T-helper 2 cell treated with Interferon-gamma antibody and Interleukin-4, amounts not matched to agents 5 μg/mL and 100 μg/mL, for 36 hours (primary cell): ENCODE measurements at regions not wholly inside any gene's neighbourhood (a gene's known extent, or its start where the extent isn't known, plus 50 kb on each side); places are given as distances from the start of the nearest gene placed in this dataset.

Experiments
- DNase-seq: peaks from one replicate; pipeline ENCODE4 v3.0.0; 2021; ENCODE audit warnings: low spot score
- H3K27ac Mint-ChIP-seq: one replicate; pipeline ENCODE4 v1.8.0; 2021; ENCODE audit warnings: mild to moderate bottlenecking, mixed read lengths
- H3K27me3 Mint-ChIP-seq: one replicate; pipeline ENCODE4 v1.8.0; 2021; ENCODE audit warnings: low read depth, mixed read lengths
- H3K36me3 Mint-ChIP-seq: one replicate; pipeline ENCODE4 v1.8.0; 2021; ENCODE audit warnings: low read depth, mixed read lengths
- H3K4me1 Mint-ChIP-seq: one replicate; pipeline ENCODE4 v1.8.0; 2021; ENCODE audit warnings: low read depth, mixed read lengths
- H3K4me3 Mint-ChIP-seq: one replicate; pipeline ENCODE4 v1.8.0; 2022; ENCODE audit warnings: mild to moderate bottlenecking, moderate library complexity, mixed read lengths
- H3K9me3 Mint-ChIP-seq: one replicate; pipeline ENCODE4 v1.8.0; 2021; ENCODE audit warnings: mixed read lengths

- Mint-ChIP-seq H3K27ac (no peak overlapping the region), H3K27me3 (peaks cover 3% of the 10 kb centered on the region), H3K9me3 (no peaks in the 10 kb centered on the region), H3K4me3 (no peak overlapping the region), H3K36me3 (no peaks in the 10 kb centered on the region), H3K4me1 (peaks cover 2% of the 10 kb centered on the region)
- no peak for DNase-seq
Measured at GRCh38 chr18:73843455-73843854, 304.2 kb downstream of the FBXO15 start.

GRCh38 chr18:73842795-73843394, 304.7 kb downstream of the FBXO15 start:
- H3K4me3 Mint-ChIP-seq: peak overlapping the region; percentile 36
- no peak overlapping the region for H3K27ac Mint-ChIP-seq
- H3K9me3 Mint-ChIP-seq: no peaks in the 10 kb centered on the region
- H3K4me1 Mint-ChIP-seq: peaks cover 2% of the 10 kb centered on the region
- DNase-seq: no peak
- no peaks in the 10 kb centered on the region for H3K36me3 Mint-ChIP-seq
- peaks cover 3% of the 10 kb centered on the region for H3K27me3 Mint-ChIP-seq

- Mint-ChIP-seq H3K9me3 (no peaks in the 10 kb centered on the region), H3K4me3 (no peak overlapping the region), H3K36me3 (no peaks in the 10 kb centered on the region), H3K4me1 (peaks cover 2% of the 10 kb centered on the region), H3K27ac (no peak overlapping the region), H3K27me3 (peaks cover 3% of the 10 kb centered on the region)
- DNase-seq: no peak
Measured at GRCh38 chr18:73841661-73842060, 306.0 kb downstream of the FBXO15 start.

- no peaks in the 10 kb centered on the region for H3K36me3 Mint-ChIP-seq
- DNase-seq: no peak
- peaks cover 3% of the 10 kb centered on the region for H3K27me3 Mint-ChIP-seq
- no peak overlapping the region for H3K4me3 Mint-ChIP-seq
- peaks cover 2% of the 10 kb centered on the region for H3K4me1 Mint-ChIP-seq
- no peak overlapping the region for H3K27ac Mint-ChIP-seq
- H3K9me3 Mint-ChIP-seq: no peaks in the 10 kb centered on the region
Measured at GRCh38 chr18:73840319-73840945, 307.2 kb downstream of the FBXO15 start.

- Mint-ChIP-seq H3K9me3 (no peaks in the 10 kb centered on the region), H3K4me1 (peaks cover 2% of the 10 kb centered on the region), H3K27me3 (peaks cover 3% of the 10 kb centered on the region), H3K36me3 (no peaks in the 10 kb centered on the region), H3K4me3 (no peak overlapping the region), H3K27ac (no peak overlapping the region)
- no peak for DNase-seq
Measured at GRCh38 chr18:73839441-73839840, 308.2 kb downstream of the FBXO15 start.

- Mint-ChIP-seq H3K27ac (no peak overlapping the region), H3K4me1 (peaks cover 2% of the 10 kb centered on the region), H3K36me3 (no peaks in the 10 kb centered on the region), H3K27me3 (peaks cover 3% of the 10 kb centered on the region), H3K4me3 (no peak overlapping the region), H3K9me3 (no peaks in the 10 kb centered on the region)
- no peak for DNase-seq
Measured at GRCh38 chr18:73838107-73838506, 309.5 kb downstream of the FBXO15 start.

GRCh38 chr18:73835656-73836364, 311.8 kb downstream of the FBXO15 start:
- Mint-ChIP-seq H3K27ac (no peak overlapping the region), H3K4me3 (no peak overlapping the region)

GRCh38 chr18:73835039-73835438, 312.6 kb downstream of the FBXO15 start:
- DNase-seq: no peak
- H3K4me3 Mint-ChIP-seq: no peak overlapping the region
- H3K27ac Mint-ChIP-seq: no peak overlapping the region
- no peaks in the 10 kb centered on the region for H3K9me3 Mint-ChIP-seq
- H3K36me3 Mint-ChIP-seq: no peaks in the 10 kb centered on the region
- no peaks in the 10 kb centered on the region for H3K4me1 Mint-ChIP-seq
- H3K27me3 Mint-ChIP-seq: no peaks in the 10 kb centered on the region

More at GRCh38 chr18:73835656-73836364, 311.8 kb downstream of the FBXO15 start:
- H3K9me3 Mint-ChIP-seq: no peaks in the 10 kb centered on the region
- DNase-seq: no peak
- H3K36me3 Mint-ChIP-seq: no peaks in the 10 kb centered on the region
- no peaks in the 10 kb centered on the region for H3K27me3 Mint-ChIP-seq
- no peaks in the 10 kb centered on the region for H3K4me1 Mint-ChIP-seq

GRCh38 chr18:73831688-73832087, 315.9 kb downstream of the FBXO15 start:
- DNase-seq: no peak
- Mint-ChIP-seq H3K36me3 (no peaks in the 10 kb centered on the region), H3K4me3 (no peak overlapping the region), H3K27me3 (no peaks in the 10 kb centered on the region), H3K27ac (no peak overlapping the region), H3K9me3 (no peaks in the 10 kb centered on the region), H3K4me1 (no peaks in the 10 kb centered on the region)

DNA sequence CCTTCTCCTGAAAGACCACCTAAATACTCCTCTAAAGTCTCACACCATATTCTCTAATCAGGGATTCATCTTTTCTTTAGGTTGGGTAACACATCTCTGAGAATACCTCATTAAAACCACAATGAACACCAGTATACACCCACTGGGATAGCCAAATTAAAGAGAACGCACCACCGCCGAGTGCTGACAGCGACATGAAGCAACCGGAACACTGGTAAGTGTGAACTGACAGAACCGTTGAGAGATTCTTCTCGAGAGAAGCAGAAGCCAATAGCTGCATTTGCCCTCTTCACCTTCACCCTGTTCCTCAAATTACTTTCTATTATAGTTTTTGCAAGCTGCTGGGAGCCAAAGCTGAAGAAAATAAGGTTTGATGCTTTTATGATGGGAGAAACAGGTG, 318.5 kb downstream of the FBXO15 start:
- Mint-ChIP-seq H3K27me3 (no peaks in the 10 kb centered on the region), H3K36me3 (no peaks in the 10 kb centered on the region), H3K27ac (no peak overlapping the region), H3K4me3 (no peak overlapping the region), H3K4me1 (no peaks in the 10 kb centered on the region), H3K9me3 (no peaks in the 10 kb centered on the region)
- DNase-seq: no peak

DNA sequence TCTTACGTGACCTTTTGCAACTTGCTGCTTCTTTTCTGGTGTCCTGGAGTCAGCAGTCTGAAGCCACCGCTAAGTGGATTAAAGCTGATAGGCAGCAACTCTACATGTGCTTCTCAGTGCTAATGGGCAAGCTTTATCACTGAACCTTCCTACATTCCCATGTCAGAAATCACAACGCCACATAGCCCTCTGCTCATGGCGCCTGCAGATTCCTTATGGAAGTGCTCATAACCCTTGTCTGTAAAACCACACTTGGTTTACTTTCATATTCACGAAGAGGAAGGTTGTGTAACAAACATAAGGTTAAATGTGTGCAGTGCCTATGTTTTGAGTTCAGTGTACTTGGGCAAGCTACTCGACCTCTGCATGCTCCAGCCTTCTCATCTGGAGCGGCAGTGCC, 319.8 kb downstream of the FBXO15 start:
- Mint-ChIP-seq H3K27me3 (no peaks in the 10 kb centered on the region), H3K36me3 (no peaks in the 10 kb centered on the region), H3K4me3 (no peak overlapping the region), H3K27ac (no peak overlapping the region), H3K9me3 (no peaks in the 10 kb centered on the region), H3K4me1 (no peaks in the 10 kb centered on the region)
- no peak for DNase-seq

GRCh38 chr18:73826098-73826497, 321.5 kb downstream of the FBXO15 start:
- Mint-ChIP-seq H3K9me3 (no peaks in the 10 kb centered on the region), H3K27me3 (no peaks in the 10 kb centered on the region), H3K4me3 (no peak overlapping the region), H3K36me3 (no peaks in the 10 kb centered on the region), H3K4me1 (no peaks in the 10 kb centered on the region), H3K27ac (no peak overlapping the region)
- no peak for DNase-seq

DNA sequence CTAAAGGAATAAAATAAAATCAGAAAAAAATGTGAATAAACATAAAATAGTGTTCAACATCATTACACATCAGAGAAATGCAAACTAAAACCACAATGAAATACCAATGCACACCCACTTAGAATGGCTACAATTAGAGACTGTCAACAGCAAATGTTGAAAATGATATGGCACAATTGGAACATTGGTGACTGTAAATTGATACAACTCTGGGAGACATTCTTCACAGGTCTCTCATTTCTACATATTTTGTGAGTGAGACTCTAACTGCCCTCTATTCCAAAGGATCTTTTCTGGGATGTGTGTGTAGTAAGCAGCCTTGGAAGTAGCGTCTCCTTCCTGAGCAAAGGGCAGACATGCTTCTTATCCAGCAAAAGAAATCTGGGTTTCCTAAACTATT, 323.0 kb downstream of the FBXO15 start:
- no peaks in the 10 kb centered on the region for H3K4me1 Mint-ChIP-seq
- no peaks in the 10 kb centered on the region for H3K9me3 Mint-ChIP-seq
- H3K4me3 Mint-ChIP-seq: no peak overlapping the region
- H3K27ac Mint-ChIP-seq: no peak overlapping the region
- H3K36me3 Mint-ChIP-seq: no peaks in the 10 kb centered on the region
- DNase-seq: no peak
- H3K27me3 Mint-ChIP-seq: no peaks in the 10 kb centered on the region

GRCh38 chr18:73812423-73812822, 335.2 kb downstream of the FBXO15 start:
- Mint-ChIP-seq H3K4me3 (no peak overlapping the region), H3K4me1 (no peaks in the 10 kb centered on the region), H3K9me3 (no peaks in the 10 kb centered on the region), H3K36me3 (no peaks in the 10 kb centered on the region), H3K27ac (no peak overlapping the region), H3K27me3 (no peaks in the 10 kb centered on the region)
- DNase-seq: no peak
